Keratinocyte (primary cell): ENCODE measurements at regions not wholly inside any gene's neighbourhood (a gene's known extent, or its start where the extent isn't known, plus 50 kb on each side); places are given as distances from the start of the nearest gene placed in this dataset.

Source experiments
- EZH2 ChIP-seq: IDR thresholded peaks from one replicate; pipeline ENCODE4 v1.6.1; 2012; ENCODE audit warnings: inconsistent platforms, mild to moderate bottlenecking, low read length, moderate library complexity
- TF ChIP-seq, protein P1 (sequence below), 3 experiments: IDR thresholded peaks in 1 of 3; conservative IDR thresholded peaks in 1 of 3; optimal IDR thresholded peaks in 1 of 3; 2 replicates in 2 of 3; 3 replicates in 1 of 3; pipeline versions ENCODE3 to v1.5.1; 2011; ENCODE audit warnings: low read length in 3 of 3, mild to moderate bottlenecking in 3 of 3, moderate library complexity in 2 of 3, control low read depth in 1 of 3, inconsistent platforms in 1 of 3; ENCODE audit not compliant: insufficient read depth in 2 of 3; ENCODE audit errors: extremely low read depth in 1 of 3

DNA sequence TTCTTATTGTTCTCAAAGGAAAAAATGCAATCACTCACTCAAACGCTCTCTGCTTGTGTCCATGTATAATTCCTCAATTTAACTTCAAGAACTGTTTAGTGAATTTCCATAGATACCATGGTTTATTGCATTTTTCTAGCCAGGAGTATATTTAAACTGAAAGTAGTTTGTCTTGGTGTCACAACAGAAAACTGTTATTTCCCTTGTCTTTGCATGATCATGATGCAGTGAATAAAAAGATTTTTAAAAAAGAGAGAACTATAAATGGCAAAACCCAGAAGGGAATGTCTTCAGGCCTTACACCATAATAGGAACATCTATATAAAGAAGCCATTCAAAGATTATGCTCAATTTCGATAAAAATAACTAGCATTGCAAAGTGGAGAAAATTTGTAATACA lies 523.5 kb upstream of the ADGRL4 start:
- TF ChIP-seq, protein P1, sequence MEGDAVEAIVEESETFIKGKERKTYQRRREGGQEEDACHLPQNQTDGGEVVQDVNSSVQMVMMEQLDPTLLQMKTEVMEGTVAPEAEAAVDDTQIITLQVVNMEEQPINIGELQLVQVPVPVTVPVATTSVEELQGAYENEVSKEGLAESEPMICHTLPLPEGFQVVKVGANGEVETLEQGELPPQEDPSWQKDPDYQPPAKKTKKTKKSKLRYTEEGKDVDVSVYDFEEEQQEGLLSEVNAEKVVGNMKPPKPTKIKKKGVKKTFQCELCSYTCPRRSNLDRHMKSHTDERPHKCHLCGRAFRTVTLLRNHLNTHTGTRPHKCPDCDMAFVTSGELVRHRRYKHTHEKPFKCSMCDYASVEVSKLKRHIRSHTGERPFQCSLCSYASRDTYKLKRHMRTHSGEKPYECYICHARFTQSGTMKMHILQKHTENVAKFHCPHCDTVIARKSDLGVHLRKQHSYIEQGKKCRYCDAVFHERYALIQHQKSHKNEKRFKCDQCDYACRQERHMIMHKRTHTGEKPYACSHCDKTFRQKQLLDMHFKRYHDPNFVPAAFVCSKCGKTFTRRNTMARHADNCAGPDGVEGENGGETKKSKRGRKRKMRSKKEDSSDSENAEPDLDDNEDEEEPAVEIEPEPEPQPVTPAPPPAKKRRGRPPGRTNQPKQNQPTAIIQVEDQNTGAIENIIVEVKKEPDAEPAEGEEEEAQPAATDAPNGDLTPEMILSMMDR (optimal IDR thresholded peaks at IDR 0.05 in 1 of 3, IDR thresholded peaks at IDR 0.05 in 1 of 3, conservative IDR thresholded peaks at IDR 0.05 in 1 of 3; ENCODE audit: extremely low read depth in 1 of 3, insufficient read depth in 2 of 3, low read length in 3 of 3): no peak
- TF ChIP-seq EZH2: no peak
